OCI-LY1 (cell line): ENCODE measurements at regions not wholly inside any gene's neighbourhood (a gene's known extent, or its start where the extent isn't known, plus 50 kb on each side); places are given as distances from the start of the nearest gene placed in this dataset.

Source experiments
- H2AFZ ChIP-seq: fragments of 200-600 bp; sonication (generic), shearing (Covaris generic); 2 replicates; pipeline ENCODE4 v1.6.0; 2014; ENCODE audit warnings: antibody characterized with exemption, mild to moderate bottlenecking, low read length
- H3F3A ChIP-seq: fragments of 200-600 bp; sonication (generic), shearing (Covaris generic); 2 replicates; pipeline ENCODE4 v1.6.0; 2014; ENCODE audit warnings: mild to moderate bottlenecking, antibody characterized with exemption, low read length, moderate library complexity; ENCODE audit not compliant: insufficient read depth
- H3K27ac ChIP-seq: fragments of 200-600 bp; sonication (generic); 2 replicates; pipeline ENCODE4 v1.5.1; 2014; ENCODE audit warnings: low read length, mixed run types, mild to moderate bottlenecking, low read depth; ENCODE audit not compliant: poor library complexity, severe bottlenecking
- H3K27me3 ChIP-seq: fragments of 200-600 bp; sonication (generic); 2 replicates; pipeline ENCODE4 v1.6.0; 2014; ENCODE audit warnings: antibody characterized with exemption, mild to moderate bottlenecking, low read length, moderate library complexity; ENCODE audit not compliant: insufficient read depth
- H3K36me3 ChIP-seq: fragments of 200-600 bp; sonication (generic); 2 replicates; pipeline ENCODE4 v1.6.1; 2014; ENCODE audit warnings: mild to moderate bottlenecking, antibody characterized with exemption, low read length, moderate library complexity, mixed read lengths; ENCODE audit not compliant: insufficient read depth
- H3K4me1 ChIP-seq: fragments of 200-600 bp; sonication (generic); 2 replicates; pipeline ENCODE4 v1.5.1; 2014; ENCODE audit warnings: mild to moderate bottlenecking, low read length, moderate library complexity; ENCODE audit not compliant: insufficient read depth, severe bottlenecking
- H3K4me2 ChIP-seq: fragments of 200-600 bp; sonication (generic), shearing (Covaris generic); 2 replicates; pipeline ENCODE4 v1.6.1; 2014; ENCODE audit warnings: low read length
- H3K4me3 ChIP-seq: fragments of 200-600 bp; sonication (generic); 2 replicates; pipeline ENCODE4 v1.5.1; 2014; ENCODE audit warnings: low read length, low read depth, mild to moderate bottlenecking, mixed read lengths; ENCODE audit not compliant: poor library complexity, severe bottlenecking
- H3K79me2 ChIP-seq: fragments of 200-600 bp; shearing (Covaris generic); 2 replicates; pipeline ENCODE4 v1.6.1; 2016; ENCODE audit warnings: mixed run types, low read length, mixed read lengths; ENCODE audit not compliant: insufficient read depth
- H3K9ac ChIP-seq: fragments of 200-600 bp; sonication (generic), shearing (Covaris generic); 2 replicates; pipeline ENCODE4 v1.6.1; 2014; ENCODE audit warnings: mild to moderate bottlenecking, low read length, mixed read lengths
- H3K9me2 ChIP-seq: fragments of 200-600 bp; sonication (generic), shearing (Covaris generic); 2 replicates; pipeline ENCODE4 v1.6.1; 2014; ENCODE audit warnings: low read depth, mild to moderate bottlenecking, low read length, mixed read lengths
- H3K9me3 ChIP-seq: fragments of 200-600 bp; shearing (Covaris generic); 2 replicates; pipeline ENCODE4 v1.6.1; 2014; ENCODE audit warnings: low read length, mixed read lengths
- H4K20me1 ChIP-seq: fragments of 200-600 bp; sonication (generic), shearing (Covaris generic); 2 replicates; pipeline ENCODE4 v1.6.0; 2016; ENCODE audit warnings: mild to moderate bottlenecking, low read length; ENCODE audit not compliant: insufficient read depth
- EZH2 ChIP-seq: fragments of 200-600 bp; sonication (generic), shearing (Covaris generic); IDR thresholded peaks from 2 replicates; pipeline ENCODE4 v1.8.0; 2017; ENCODE audit warnings: borderline replicate concordance, mixed run types, mild to moderate bottlenecking, antibody characterized with exemption, low read length, moderate library complexity, mixed read lengths
- TF ChIP-seq, protein P1 (sequence below): fragments of 200-600 bp; sonication (generic), shearing (Covaris generic); IDR thresholded peaks from 2 replicates; pipeline ENCODE4 v1.5.1; 2017; ENCODE audit warnings: mild to moderate bottlenecking, antibody characterized with exemption, low read length, moderate library complexity, mixed read lengths

DNA sequence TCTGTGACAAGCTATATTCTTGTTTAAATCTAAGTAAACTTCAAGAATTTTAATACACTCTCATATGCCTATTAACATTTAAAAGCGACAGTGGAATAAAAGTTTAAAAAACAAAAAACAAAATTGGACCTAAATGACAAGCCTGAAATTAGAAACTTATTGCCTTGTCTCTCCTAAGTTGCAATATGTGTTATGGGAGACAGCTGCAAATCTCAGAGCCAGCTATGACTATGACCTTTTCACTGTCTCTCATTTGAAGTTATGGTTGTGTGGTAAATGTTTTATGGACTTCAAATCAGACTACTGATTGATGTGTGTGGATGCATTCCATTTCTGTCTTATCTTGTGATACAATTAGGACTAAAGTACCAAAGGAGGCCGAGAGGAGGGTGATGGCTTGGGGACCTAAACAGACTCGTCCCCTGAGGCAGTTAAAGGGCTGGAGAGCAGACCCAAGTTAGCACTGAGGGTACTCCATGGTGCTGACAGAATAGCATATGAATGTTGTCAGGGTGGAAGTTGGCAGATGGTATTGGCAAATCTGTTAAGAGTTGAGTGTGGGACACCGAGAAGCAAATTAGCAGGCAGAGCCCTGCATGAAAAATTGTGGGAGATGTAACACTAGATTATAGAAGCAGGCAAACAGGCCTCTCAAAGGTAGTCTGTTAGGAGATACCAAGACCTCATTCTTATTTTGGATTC lies 930.1 kb upstream of the MAN1A1 start:
- no peaks in the 10 kb centered on the region for H3K36me3 ChIP-seq
- no peak overlapping the region for H3K4me3 ChIP-seq
- TF ChIP-seq EZH2 = no peak
- TF ChIP-seq, protein P1, sequence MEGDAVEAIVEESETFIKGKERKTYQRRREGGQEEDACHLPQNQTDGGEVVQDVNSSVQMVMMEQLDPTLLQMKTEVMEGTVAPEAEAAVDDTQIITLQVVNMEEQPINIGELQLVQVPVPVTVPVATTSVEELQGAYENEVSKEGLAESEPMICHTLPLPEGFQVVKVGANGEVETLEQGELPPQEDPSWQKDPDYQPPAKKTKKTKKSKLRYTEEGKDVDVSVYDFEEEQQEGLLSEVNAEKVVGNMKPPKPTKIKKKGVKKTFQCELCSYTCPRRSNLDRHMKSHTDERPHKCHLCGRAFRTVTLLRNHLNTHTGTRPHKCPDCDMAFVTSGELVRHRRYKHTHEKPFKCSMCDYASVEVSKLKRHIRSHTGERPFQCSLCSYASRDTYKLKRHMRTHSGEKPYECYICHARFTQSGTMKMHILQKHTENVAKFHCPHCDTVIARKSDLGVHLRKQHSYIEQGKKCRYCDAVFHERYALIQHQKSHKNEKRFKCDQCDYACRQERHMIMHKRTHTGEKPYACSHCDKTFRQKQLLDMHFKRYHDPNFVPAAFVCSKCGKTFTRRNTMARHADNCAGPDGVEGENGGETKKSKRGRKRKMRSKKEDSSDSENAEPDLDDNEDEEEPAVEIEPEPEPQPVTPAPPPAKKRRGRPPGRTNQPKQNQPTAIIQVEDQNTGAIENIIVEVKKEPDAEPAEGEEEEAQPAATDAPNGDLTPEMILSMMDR = no peak
- H3K9me3 ChIP-seq = no peaks in the 10 kb centered on the region
- no peak overlapping the region for H3K27ac ChIP-seq
- no peak overlapping the region for H3K4me2 ChIP-seq
- H3K27me3 ChIP-seq = no peaks in the 10 kb centered on the region
- H3F3A ChIP-seq = no peaks in the 10 kb centered on the region
- H2AFZ ChIP-seq = no peak overlapping the region
- no peaks in the 10 kb centered on the region for H3K9me2 ChIP-seq
- no peaks in the 10 kb centered on the region for H3K4me1 ChIP-seq
- no peak overlapping the region for H3K9ac ChIP-seq
- H4K20me1 ChIP-seq = no peaks in the 10 kb centered on the region
- no peaks in the 10 kb centered on the region for H3K79me2 ChIP-seq

DNA sequence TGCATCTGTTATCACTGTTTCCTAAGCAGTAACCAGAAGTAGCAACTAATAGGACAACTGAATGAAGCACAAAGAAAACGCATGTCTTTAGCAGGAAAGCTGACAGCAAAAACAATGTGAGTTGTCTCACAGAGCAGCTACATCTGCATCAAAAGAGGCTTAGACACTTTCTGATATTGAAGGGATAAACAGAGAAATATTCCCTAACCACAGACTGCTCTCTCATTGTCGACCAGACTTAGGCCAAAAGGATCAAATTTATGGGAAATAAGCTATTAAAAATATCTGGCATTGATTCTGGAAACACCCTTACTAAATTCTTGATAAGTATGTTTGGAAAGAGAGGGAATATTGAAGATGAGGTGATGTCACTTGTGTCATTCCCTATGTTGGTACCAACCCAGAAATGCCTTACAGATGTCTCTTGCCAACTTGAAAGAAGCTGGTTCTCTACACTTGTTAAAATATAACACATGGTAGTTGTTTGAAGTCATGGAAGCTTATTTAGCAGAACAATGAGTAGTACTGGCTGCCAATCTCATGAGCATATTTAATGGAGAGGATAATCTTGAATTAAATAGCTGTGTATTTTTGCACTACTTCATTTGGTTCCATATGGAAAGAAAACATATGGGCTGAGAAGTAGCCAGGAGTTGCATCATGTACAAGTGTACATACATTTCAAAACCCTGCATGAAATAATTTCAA lies 929.3 kb upstream of the MAN1A1 start:
- no peak overlapping the region for H3K4me3 ChIP-seq
- H3K9me3 ChIP-seq = no peaks in the 10 kb centered on the region
- H3K79me2 ChIP-seq = no peaks in the 10 kb centered on the region
- H3K4me1 ChIP-seq = no peaks in the 10 kb centered on the region
- no peaks in the 10 kb centered on the region for H3K9me2 ChIP-seq
- no peaks in the 10 kb centered on the region for H3K36me3 ChIP-seq
- H2AFZ ChIP-seq = no peak overlapping the region
- no peaks in the 10 kb centered on the region for H3K27me3 ChIP-seq
- H4K20me1 ChIP-seq = no peaks in the 10 kb centered on the region
- TF ChIP-seq, protein P1 = no peak
- TF ChIP-seq EZH2 = no peak
- no peak overlapping the region for H3K4me2 ChIP-seq
- no peak overlapping the region for H3K9ac ChIP-seq
- no peak overlapping the region for H3K27ac ChIP-seq
- no peaks in the 10 kb centered on the region for H3F3A ChIP-seq

- no peaks in the 10 kb centered on the region for H3K4me1 ChIP-seq
These were observed 925.0 kb upstream of the MAN1A1 start for GRCh38 chr6:120274547-120274946.

More at GRCh38 chr6:120274547-120274946, 925.0 kb upstream of the MAN1A1 start:
- Histone ChIP-seq H3K4me2 (no peak overlapping the region), H2AFZ (no peak overlapping the region), H3K9ac (no peak overlapping the region), H3K4me3 (no peak overlapping the region), H4K20me1 (no peaks in the 10 kb centered on the region), H3K36me3 (no peaks in the 10 kb centered on the region), H3K9me3 (no peaks in the 10 kb centered on the region), H3K27me3 (no peaks in the 10 kb centered on the region), H3F3A (no peaks in the 10 kb centered on the region), H3K27ac (no peak overlapping the region), H3K9me2 (no peaks in the 10 kb centered on the region), H3K79me2 (no peaks in the 10 kb centered on the region)
- TF ChIP-seq, protein P1 = no peak
- no peak for TF ChIP-seq EZH2
